Progenitor cell of endocrine pancreas (in vitro differentiated cells): ENCODE measurements at regions not wholly inside any gene's neighbourhood (a gene's known extent, or its start where the extent isn't known, plus 50 kb on each side); places are given as distances from the start of the nearest gene placed in this dataset.

ENCODE experiments used
- DNase-seq: peaks from one replicate; pipeline ENCODE4 v3.0.0; 2021; ENCODE audit warnings: low spot score; ENCODE audit not compliant: unreplicated experiment
- H3K27ac Mint-ChIP-seq: 2 replicates; pipeline ENCODE4 v1.8.0; 2021; ENCODE audit warnings: mild to moderate bottlenecking, moderate library complexity, mixed read lengths
- H3K27me3 Mint-ChIP-seq: 2 replicates; pipeline ENCODE4 v1.8.0; 2021; ENCODE audit warnings: mixed read lengths
- H3K36me3 Mint-ChIP-seq: 2 replicates; pipeline ENCODE4 v1.8.0; 2022; ENCODE audit warnings: mixed read lengths; ENCODE audit not compliant: insufficient read depth
- H3K4me1 Mint-ChIP-seq: 2 replicates; pipeline ENCODE4 v1.8.0; 2021; ENCODE audit warnings: low read depth, mixed read lengths
- H3K4me3 Mint-ChIP-seq: 2 replicates; pipeline ENCODE4 v1.8.0; 2021; ENCODE audit warnings: low read depth, mild to moderate bottlenecking, moderate library complexity, mixed read lengths
- H3K9me3 Mint-ChIP-seq: 2 replicates; pipeline ENCODE4 v1.8.0; 2021; ENCODE audit warnings: low read depth, mixed read lengths
- CTCF ChIP-seq: fragments of 200-600 bp; sonication (generic); IDR thresholded peaks from one replicate; pipeline ENCODE4 v1.5.0; 2021; ENCODE audit warnings: antibody characterized with exemption, mild to moderate bottlenecking; ENCODE audit not compliant: unreplicated experiment

GRCh38 chr2:18378020-18378653, 182.3 kb downstream of the RDH14 start:
- no peak overlapping the region for H3K27ac Mint-ChIP-seq
- peaks cover 8% of the 10 kb centered on the region for H3K27me3 Mint-ChIP-seq
- no peak overlapping the region for H3K4me3 Mint-ChIP-seq
- no peaks in the 10 kb centered on the region for H3K4me1 Mint-ChIP-seq
- DNase-seq: peak; percentile 15
- no peaks in the 10 kb centered on the region for H3K36me3 Mint-ChIP-seq
- TF ChIP-seq CTCF: peak; percentile 87
- H3K9me3 Mint-ChIP-seq: no peaks in the 10 kb centered on the region

DNA sequence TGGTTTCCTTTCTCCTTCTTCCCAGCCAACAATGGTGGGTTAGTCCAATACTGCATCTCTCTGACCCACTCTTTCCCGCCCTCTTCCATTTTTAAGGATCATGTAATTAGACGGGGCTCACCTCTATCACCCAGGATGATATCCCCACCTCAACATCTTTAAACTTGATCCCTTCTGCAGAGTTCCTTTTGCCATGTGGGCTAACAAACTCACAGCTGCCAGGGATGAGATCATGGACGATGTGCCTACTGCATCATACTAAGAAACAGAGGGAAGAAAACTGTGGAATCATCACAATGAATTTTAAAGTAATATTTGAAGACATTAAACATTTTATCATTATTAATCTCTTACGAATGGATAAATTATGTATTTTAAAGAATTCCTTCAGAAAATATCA, 183.5 kb downstream of the RDH14 start:
- TF ChIP-seq CTCF: no peak
- DNase-seq: no peak
- H3K9me3 Mint-ChIP-seq: no peaks in the 10 kb centered on the region
- H3K36me3 Mint-ChIP-seq: no peaks in the 10 kb centered on the region
- no peak overlapping the region for H3K4me3 Mint-ChIP-seq
- H3K27me3 Mint-ChIP-seq: peaks cover 4% of the 10 kb centered on the region
- H3K4me1 Mint-ChIP-seq: no peaks in the 10 kb centered on the region
- H3K27ac Mint-ChIP-seq: no peak overlapping the region

DNA sequence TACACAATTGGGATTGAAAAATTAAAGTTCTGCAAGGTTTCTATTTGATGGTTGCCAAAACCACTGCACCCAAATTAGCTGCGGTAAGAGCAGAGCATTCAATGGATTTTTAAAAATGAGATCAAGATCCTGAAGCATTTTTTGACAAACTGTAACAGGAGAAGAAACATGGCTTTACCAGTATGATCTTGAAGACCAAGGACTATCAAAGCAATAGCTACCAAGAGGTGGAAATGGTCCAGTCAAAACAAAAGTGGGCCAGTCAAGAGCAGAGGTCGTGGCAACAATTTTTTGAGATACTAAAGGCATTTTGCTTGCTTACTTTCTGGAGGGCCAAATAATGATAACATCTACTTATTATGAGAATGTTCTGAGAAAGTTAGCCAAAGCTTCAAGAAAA, 186.8 kb downstream of the RDH14 start:
- Mint-ChIP-seq H3K27ac (no peak overlapping the region), H3K9me3 (no peaks in the 10 kb centered on the region), H3K4me3 (no peak overlapping the region), H3K4me1 (no peaks in the 10 kb centered on the region), H3K36me3 (no peaks in the 10 kb centered on the region), H3K27me3 (no peaks in the 10 kb centered on the region)
- TF ChIP-seq CTCF: no peak
- no peak for DNase-seq

DNA sequence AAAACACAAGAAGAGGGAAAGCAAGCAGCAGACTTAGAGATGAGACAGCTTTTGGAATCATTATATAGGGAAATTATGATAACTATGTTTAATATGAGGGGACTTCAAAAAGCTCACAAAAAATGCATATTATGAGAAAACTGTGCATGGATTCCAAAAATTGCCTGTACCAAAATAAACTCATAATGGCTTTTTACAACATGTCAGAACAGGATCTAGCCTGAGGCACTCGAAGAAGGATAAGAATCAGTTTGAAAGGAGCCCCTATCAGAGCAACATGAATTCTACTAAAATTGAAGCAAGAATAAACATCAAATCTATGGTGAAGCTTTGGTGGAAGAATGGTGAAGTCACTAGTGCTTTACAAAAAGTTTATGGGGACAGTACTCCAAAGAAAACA, 187.4 kb downstream of the RDH14 start:
- no peaks in the 10 kb centered on the region for H3K27me3 Mint-ChIP-seq
- no peak overlapping the region for H3K27ac Mint-ChIP-seq
- no peak for TF ChIP-seq CTCF
- DNase-seq: no peak
- no peaks in the 10 kb centered on the region for H3K36me3 Mint-ChIP-seq
- H3K4me1 Mint-ChIP-seq: no peaks in the 10 kb centered on the region
- no peak overlapping the region for H3K4me3 Mint-ChIP-seq
- H3K9me3 Mint-ChIP-seq: no peaks in the 10 kb centered on the region

- H3K4me1 Mint-ChIP-seq: no peaks in the 10 kb centered on the region
- no peak overlapping the region for H3K4me3 Mint-ChIP-seq
- no peaks in the 10 kb centered on the region for H3K9me3 Mint-ChIP-seq
- no peaks in the 10 kb centered on the region for H3K27me3 Mint-ChIP-seq
- no peaks in the 10 kb centered on the region for H3K36me3 Mint-ChIP-seq
- no peak overlapping the region for H3K27ac Mint-ChIP-seq
- DNase-seq: no peak
- TF ChIP-seq CTCF: no peak
Measured at GRCh38 chr2:18372641-18373040, 187.8 kb downstream of the RDH14 start.
